Right lobe of liver (tissue), 6 donors: ENCODE measurements at regions not wholly inside any gene's neighbourhood (a gene's known extent, or its start where the extent isn't known, plus 50 kb on each side); places are given as distances from the start of the nearest gene placed in this dataset.
"Not testable (repeated sequence)": the region's sequence is repeated elsewhere in the genome, so short reads cannot be mapped to it uniquely, and the experiment has no call there.

Experiments
- ATAC-seq, 4 donors: fragments of 200-7000 bp; cut with Tn5 transposase; one replicate each; pipeline ENCODE4 v1.9.1; 2020; ENCODE audit warnings: mild to moderate bottlenecking in 4 of 4, moderate library complexity in 4 of 4
- DNase-seq, 3 donors: peaks; one replicate each; pipeline ENCODE4 v3.0.0-alpha.2; 2020
- H3K27ac ChIP-seq, 3 donors: fragments of 200-600 bp; one replicate each; pipeline ENCODE4 v1.8.0; 2022
- H3K27me3 ChIP-seq, 2 donors: fragments of 200-600 bp; one replicate each; pipeline ENCODE4 v1.8.0; 2022
- H3K36me3 ChIP-seq, 4 donors: fragments of 200-600 bp; sonication (generic) in 1 of 4; one replicate each; pipeline versions ENCODE4 v1.5.1 to v1.8.0; 2017 to 2022; ENCODE audit warnings: control low read depth in 1 of 4
- H3K4me1 ChIP-seq, 4 donors: fragments of 200-600 bp; sonication (generic) in 1 of 4; one replicate each; pipeline versions ENCODE4 v1.5.1 to v1.8.0; 2017 to 2022; ENCODE audit warnings: control low read depth in 1 of 4
- H3K4me3 ChIP-seq, 3 donors: fragments of 200-600 bp; one replicate each; pipeline ENCODE4 v1.8.0; 2022
- H3K9me3 ChIP-seq, 4 donors: fragments of 200-600 bp; sonication (generic) in 1 of 4; one replicate each; pipeline versions ENCODE4 v1.5.1 to v1.8.0; 2017 to 2022; ENCODE audit warnings: control low read depth in 1 of 4
- POLR2A ChIP-seq: fragments of 450-650 bp; IDR thresholded peaks from one replicate; pipeline ENCODE4 v1.6.1; 2017; ENCODE audit warnings: antibody characterized with exemption, mild to moderate bottlenecking
- WGBS: methylation state at CpG from one replicate; pipeline ENCODE4 v1.1.6; 2018; ENCODE audit warnings: low coverage, low lambda C conversion rate; ENCODE audit not compliant: insufficient coverage; ENCODE audit errors: missing lambda C conversion rate; 5-methylcytosine and 5-hydroxymethylcytosine counted together
- intact Hi-C, 2 donors: fragments of 100-400 bp; cut with DNase I; formaldehyde crosslinking; loops; one replicate each; pipeline versions ENCODE4 v1.11.2 to v1.14.1; 2022
- TF ChIP-seq, protein P1 (sequence below), 4 donors: fragments of 200-600 bp in 3 of 4; fragments of 450-650 bp in 1 of 4; IDR thresholded peaks; one replicate each; pipeline versions ENCODE4 v1.5.1 to v1.8.0; 2016 to 2022; ENCODE audit warnings: antibody characterized with exemption in 4 of 4, mild to moderate bottlenecking in 2 of 4
- donor health status: DM: no; HTN: yes; CAD: no.
- donor health status: DM: no; HTN: no; CAD: no.
- donor health status: DM: no; HTN: no; CAD: no.
- donor health status: DM: no; HTN: yes; CAD: no.
- donor health status: DM: no; HTN: yes; CAD: no.

DNA sequence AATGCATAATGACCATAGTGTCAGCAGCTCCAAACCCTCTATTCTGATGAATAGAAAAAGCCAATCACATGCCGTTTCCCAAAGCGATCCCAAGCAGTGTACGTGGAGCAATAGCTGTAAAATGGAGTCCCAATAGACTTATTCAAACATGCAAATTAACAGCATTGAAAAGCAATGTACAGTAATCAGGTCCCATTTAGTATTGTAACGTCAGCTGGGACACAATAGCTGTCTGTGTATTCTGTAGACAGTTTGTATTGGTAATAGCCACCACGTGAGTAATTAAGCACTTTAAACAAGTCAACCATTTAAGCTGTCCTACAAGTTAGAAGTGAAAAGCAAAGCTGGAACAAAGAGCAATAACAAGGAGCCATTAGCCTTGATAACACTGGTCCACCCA, 698.2 kb downstream of the PCDH17 start:
- TF ChIP-seq POLR2A, result no peak
- TF ChIP-seq, protein P1, sequence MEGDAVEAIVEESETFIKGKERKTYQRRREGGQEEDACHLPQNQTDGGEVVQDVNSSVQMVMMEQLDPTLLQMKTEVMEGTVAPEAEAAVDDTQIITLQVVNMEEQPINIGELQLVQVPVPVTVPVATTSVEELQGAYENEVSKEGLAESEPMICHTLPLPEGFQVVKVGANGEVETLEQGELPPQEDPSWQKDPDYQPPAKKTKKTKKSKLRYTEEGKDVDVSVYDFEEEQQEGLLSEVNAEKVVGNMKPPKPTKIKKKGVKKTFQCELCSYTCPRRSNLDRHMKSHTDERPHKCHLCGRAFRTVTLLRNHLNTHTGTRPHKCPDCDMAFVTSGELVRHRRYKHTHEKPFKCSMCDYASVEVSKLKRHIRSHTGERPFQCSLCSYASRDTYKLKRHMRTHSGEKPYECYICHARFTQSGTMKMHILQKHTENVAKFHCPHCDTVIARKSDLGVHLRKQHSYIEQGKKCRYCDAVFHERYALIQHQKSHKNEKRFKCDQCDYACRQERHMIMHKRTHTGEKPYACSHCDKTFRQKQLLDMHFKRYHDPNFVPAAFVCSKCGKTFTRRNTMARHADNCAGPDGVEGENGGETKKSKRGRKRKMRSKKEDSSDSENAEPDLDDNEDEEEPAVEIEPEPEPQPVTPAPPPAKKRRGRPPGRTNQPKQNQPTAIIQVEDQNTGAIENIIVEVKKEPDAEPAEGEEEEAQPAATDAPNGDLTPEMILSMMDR (IDR thresholded peaks at IDR 0.05), result no peak
- no peaks in the 10 kb centered on the region for H3K4me1 ChIP-seq
- H3K36me3 ChIP-seq, result no peaks in the 10 kb centered on the region
- no peak overlapping the region for H3K4me3 ChIP-seq
- no peaks in the 10 kb centered on the region for H3K27me3 ChIP-seq
- no peaks in the 10 kb centered on the region for H3K9me3 ChIP-seq
- DNase-seq (no peak), ATAC-seq (no peak)
- intact Hi-C loops, result no loop called here
- no peak overlapping the region for H3K27ac ChIP-seq
- 89% methylated on average over 4 of the region's 5 CpGs for WGBS

DNA sequence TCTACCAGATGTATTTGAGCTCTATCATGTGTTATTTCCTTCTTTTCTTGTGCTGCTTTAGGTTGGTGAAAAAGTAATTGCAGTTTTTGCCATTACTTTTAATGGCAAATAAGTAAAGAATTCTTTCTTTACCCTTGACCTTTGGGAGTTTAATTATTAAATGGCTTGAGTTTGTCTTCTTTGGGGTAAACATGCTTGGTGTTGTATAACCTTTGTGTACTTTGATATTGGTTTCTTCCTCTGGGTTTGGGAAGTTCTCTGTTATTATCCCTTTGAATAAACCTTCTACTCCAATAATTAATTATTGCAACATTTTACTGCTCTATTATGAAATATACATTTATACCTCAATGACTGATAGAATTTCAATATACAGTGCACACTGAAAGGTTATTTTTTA, 709.4 kb downstream of the PCDH17 start:
- H3K9me3 ChIP-seq, result no peaks in the 10 kb centered on the region
- peak overlapping the region in 2 of 3 donors; percentile 35 to 39 for H3K27ac ChIP-seq
- no peak for DNase-seq

DNA sequence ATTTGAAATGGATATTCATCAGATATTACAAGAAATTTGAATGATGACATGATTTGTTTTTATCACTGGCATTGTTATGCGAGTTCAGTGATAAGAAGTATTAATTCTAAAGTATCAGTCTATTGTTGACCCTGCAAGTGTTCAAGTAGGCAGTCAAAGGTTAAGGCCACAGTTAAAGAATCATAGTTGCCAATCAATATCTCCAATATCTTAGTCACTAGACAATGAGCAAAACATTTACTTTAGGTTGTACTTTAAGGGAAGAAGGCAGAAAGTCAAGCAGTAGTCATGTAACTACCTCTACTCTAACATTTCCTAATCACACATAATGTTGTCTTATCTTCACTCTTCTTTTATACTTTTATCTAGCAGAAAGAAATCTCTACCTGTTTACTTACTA, 709.8 kb downstream of the PCDH17 start:
- WGBS, result 33% methylated on average over 1 of the region's 1 CpG
- DNase-seq (no peak), ATAC-seq (peak in 3 of 4 donors; percentile 23 to 59 (median 36))

More for the DNA sequence above, 709.4 kb downstream of the PCDH17 start:
- peak; percentile 66 to 98 (median 88) for ATAC-seq
- H3K4me1 ChIP-seq, result peaks cover 0 to 6% (median 2%) of the 10 kb centered on the region in 4 donors
- no peaks in the 10 kb centered on the region for H3K27me3 ChIP-seq
- no peaks in the 10 kb centered on the region for H3K36me3 ChIP-seq
- no peak overlapping the region for H3K4me3 ChIP-seq
- no peak for TF ChIP-seq POLR2A
- TF ChIP-seq, protein P1 (IDR thresholded peaks at IDR 0.05), result no peak
- intact Hi-C loops, result no loop called here

DNA sequence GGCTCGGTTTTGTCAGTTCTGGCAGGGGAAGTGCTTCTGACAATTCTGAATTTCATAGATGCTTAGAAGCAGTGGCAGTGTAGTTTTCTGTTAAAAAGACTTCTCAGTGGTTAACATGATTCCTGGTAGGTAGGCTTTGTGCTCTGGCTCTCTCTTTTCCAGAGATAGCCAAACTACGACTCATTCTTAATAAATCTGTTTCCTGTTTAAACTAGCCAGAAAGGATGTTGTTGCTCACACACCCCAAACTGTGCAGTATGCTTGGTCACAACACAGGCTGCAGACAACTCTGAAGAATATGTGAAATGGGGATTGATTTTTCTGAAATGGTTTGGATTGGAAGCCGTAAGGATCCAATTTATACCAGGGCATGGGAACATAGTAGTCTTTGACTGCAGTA, 711.5 kb downstream of the PCDH17 start:
- H3K4me1 ChIP-seq, result peaks cover 0 to 6% (median 2%) of the 10 kb centered on the region in 4 donors
- no peak overlapping the region for H3K27ac ChIP-seq
- no peak for TF ChIP-seq POLR2A
- TF ChIP-seq, protein P1 (IDR thresholded peaks at IDR 0.05), result no peak
- intact Hi-C loops, result no loop called here
- ATAC-seq (peak in 1 of 4 donors; percentile 59), DNase-seq (no peak)
- no peaks in the 10 kb centered on the region for H3K36me3 ChIP-seq
- no peaks in the 10 kb centered on the region for H3K9me3 ChIP-seq
- no peaks in the 10 kb centered on the region for H3K27me3 ChIP-seq
- H3K4me3 ChIP-seq, result no peak overlapping the region
- WGBS, result 47% methylated on average over 3 of the region's 3 CpGs

More for the DNA sequence above, 709.8 kb downstream of the PCDH17 start:
- intact Hi-C loops, result no loop called here
- Histone ChIP-seq H3K27me3 (no peaks in the 10 kb centered on the region), H3K4me3 (no peak overlapping the region), H3K4me1 (peaks cover 0 to 6% (median 2%) of the 10 kb centered on the region in 4 donors), H3K9me3 (no peaks in the 10 kb centered on the region), H3K36me3 (no peaks in the 10 kb centered on the region), H3K27ac (peak overlapping the region in 1 of 3 donors; percentile 35)
- no peak for TF ChIP-seq POLR2A
- TF ChIP-seq, protein P1 (IDR thresholded peaks at IDR 0.05), result no peak

DNA sequence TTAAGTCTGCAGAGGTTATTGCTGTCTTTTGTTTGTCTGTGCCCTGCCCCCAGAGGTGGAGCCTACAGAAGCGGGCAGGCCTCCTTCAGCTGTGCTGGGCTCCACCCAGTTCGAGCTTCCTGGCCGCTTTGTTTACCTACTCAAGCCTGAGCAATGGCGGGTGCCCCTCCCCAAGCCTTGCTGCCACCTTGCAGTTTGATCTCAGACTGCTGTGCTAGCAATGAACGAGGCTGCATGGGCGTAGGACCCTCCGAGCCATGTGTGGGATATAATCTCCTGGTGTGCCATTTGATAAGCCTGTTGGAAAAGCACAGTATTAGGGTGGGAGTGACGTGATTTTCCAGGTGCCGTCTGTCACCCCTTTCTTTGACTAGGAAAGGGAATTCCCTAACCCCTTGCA, 720.6 kb downstream of the PCDH17 start:
- DNase-seq, intact Hi-C loops: not testable (repeated sequence)
- WGBS, result 100% methylated on average over 1 of the region's 9 CpGs

More for the DNA sequence above, 720.6 kb downstream of the PCDH17 start:
- not testable (repeated sequence) for H3K4me1 ChIP-seq, H3K36me3 ChIP-seq, H3K27ac ChIP-seq, H3K4me3 ChIP-seq, H3K27me3 ChIP-seq, ATAC-seq, H3K9me3 ChIP-seq
